ENCODE measurements at regions not wholly inside any gene's neighbourhood (a gene's known extent, or its start where the extent isn't known, plus 50 kb on each side); places are given as distances from the start of the nearest gene placed in this dataset.

GRCh38 chr5:128826275-128826674 lies 139.0 kb upstream of the SLC27A6 start:
- no peak for TF ChIP-seq CTCF (IDR thresholded peaks at IDR 0.05)
- TF ChIP-seq POLR2A (IDR thresholded peaks at IDR 0.05): no peak

Measured in thyroid gland (tissue), 4 donors.